GM23338 (cell line): ENCODE measurements at regions not wholly inside any gene's neighbourhood (a gene's known extent, or its start where the extent isn't known, plus 50 kb on each side); places are given as distances from the start of the nearest gene placed in this dataset.

Source experiments
- ATAC-seq: fragments of 200-7000 bp; cut with Tn5 transposase; 3 replicates; pipeline ENCODE4 v1.9.1; 2020
- DNase-seq: peaks from one replicate; pipeline ENCODE4 v3.0.0-alpha.2; 2015; ENCODE audit warnings: low spot score
- H2AFZ ChIP-seq: fragments of 200-600 bp; sonication (generic); 2 replicates; pipeline ENCODE4 v1.8.0; 2016; ENCODE audit warnings: antibody characterized with exemption, mild to moderate bottlenecking, moderate library complexity
- H3F3A ChIP-seq: fragments of 200-600 bp; sonication (generic); replicated peaks from 2 replicates; pipeline ENCODE4 v1.8.0; 2017; ENCODE audit warnings: antibody characterized with exemption, mixed run types, low read depth
- H3K27ac ChIP-seq: fragments of 200-600 bp; sonication (generic); 2 replicates; pipeline ENCODE4 v1.6.1; 2016; ENCODE audit warnings: low read depth
- H3K27me3 ChIP-seq: fragments of 200-600 bp; sonication (generic); 2 replicates; pipeline ENCODE4 v1.8.0; 2016; ENCODE audit warnings: mild to moderate bottlenecking, mixed run types, moderate library complexity; ENCODE audit not compliant: insufficient read depth
- H3K36me3 ChIP-seq: fragments of 200-600 bp; sonication (generic); 2 replicates; pipeline ENCODE4 v1.8.0; 2016; ENCODE audit warnings: mild to moderate bottlenecking; ENCODE audit not compliant: insufficient read depth
- H3K4me1 ChIP-seq: fragments of 200-600 bp; sonication (generic); 2 replicates; pipeline ENCODE4 v1.8.0; 2016; ENCODE audit warnings: mild to moderate bottlenecking, moderate library complexity; ENCODE audit not compliant: insufficient read depth
- H3K4me2 ChIP-seq: fragments of 200-600 bp; sonication (generic); 2 replicates; pipeline ENCODE4 v1.7.1; 2017; ENCODE audit warnings: mixed run types
- H3K4me3 ChIP-seq: fragments of 200-600 bp; sonication (generic); 2 replicates; pipeline ENCODE4 v1.6.1; 2016; ENCODE audit warnings: mixed run types
- H3K79me2 ChIP-seq: fragments of 200-600 bp; sonication (generic); replicated peaks from 2 replicates; pipeline ENCODE4 v1.8.0; 2017; ENCODE audit warnings: mild to moderate bottlenecking; ENCODE audit not compliant: insufficient read depth
- H3K9me2 ChIP-seq: fragments of 200-600 bp; sonication (generic); 2 replicates; pipeline ENCODE4 v1.8.0; 2017; ENCODE audit not compliant: insufficient read depth
- H4K20me1 ChIP-seq: fragments of 200-600 bp; sonication (generic); replicated peaks from 2 replicates; pipeline ENCODE4 v1.8.0; 2017; ENCODE audit warnings: mild to moderate bottlenecking; ENCODE audit not compliant: insufficient read depth
- H3K27ac Mint-ChIP-seq: 2 replicates; pipeline ENCODE4 v1.8.0; 2020; ENCODE audit warnings: inconsistent platforms, mild to moderate bottlenecking, moderate library complexity, mixed read lengths
- H3K27me3 Mint-ChIP-seq: 3 replicates; pipeline ENCODE4 v1.8.0; 2022; ENCODE audit warnings: low read depth, mild to moderate bottlenecking, moderate library complexity, mixed read lengths, inconsistent platforms; ENCODE audit not compliant: insufficient read depth, poor library complexity
- H3K36me3 Mint-ChIP-seq: 3 replicates; pipeline ENCODE4 v1.8.0; 2021; ENCODE audit warnings: low read depth, mild to moderate bottlenecking, inconsistent platforms, moderate library complexity, mixed read lengths
- H3K4me1 Mint-ChIP-seq: 3 replicates; pipeline ENCODE4 v1.8.0; 2020; ENCODE audit warnings: mild to moderate bottlenecking, inconsistent platforms, mixed read lengths
- H3K4me3 Mint-ChIP-seq: 3 replicates; pipeline ENCODE4 v1.8.0; 2021; ENCODE audit warnings: moderate library complexity, mild to moderate bottlenecking, inconsistent platforms, mixed read lengths
- H3K9me3 Mint-ChIP-seq: 3 replicates; pipeline ENCODE4 v1.8.0; 2020; ENCODE audit warnings: moderate library complexity, mild to moderate bottlenecking, inconsistent platforms, mixed read lengths
- CREB1 ChIP-seq: fragments of 250-450 bp; sonication (Bioruptor Pico); IDR thresholded peaks from 2 replicates; pipeline ENCODE4 v1.5.0; 2020; ENCODE audit warnings: low read depth, mild to moderate bottlenecking, moderate library complexity
- EZH2phosphoT487 ChIP-seq: fragments of 200-600 bp; sonication (generic); IDR thresholded peaks from one replicate; pipeline ENCODE4 v1.8.1; 2018; ENCODE audit warnings: antibody characterized with exemption; ENCODE audit not compliant: unreplicated experiment
- JUNB ChIP-seq: IDR thresholded peaks from one replicate; pipeline ENCODE4 v1.6.1; 2016; ENCODE audit warnings: antibody characterized with exemption; ENCODE audit not compliant: unreplicated experiment
- NANOG ChIP-seq: IDR thresholded peaks from 2 replicates; pipeline ENCODE4 v1.6.1; 2016; ENCODE audit warnings: antibody characterized with exemption, borderline replicate concordance
- POLR2AphosphoS5 ChIP-seq: IDR thresholded peaks from 2 replicates; pipeline ENCODE4 v1.6.1; 2016; ENCODE audit warnings: antibody characterized with exemption, low read depth
- STAT1 ChIP-seq: IDR thresholded peaks from one replicate; pipeline ENCODE4 v1.6.1; 2016; ENCODE audit warnings: antibody characterized with exemption; ENCODE audit not compliant: unreplicated experiment
- ZNF331 ChIP-seq: fragments of 250-450 bp; sonication (Bioruptor Pico); IDR thresholded peaks from 2 replicates; pipeline ENCODE4 v1.5.0; 2020; ENCODE audit warnings: low read depth, mild to moderate bottlenecking, moderate library complexity
- TF ChIP-seq, protein P1 (sequence below), 2 experiments: fragments of 200-600 bp in 1 of 2; sonication (generic) in 1 of 2; conservative IDR thresholded peaks; 2 replicates each; pipeline versions ENCODE4 v1.5.1 to v1.6.1; 2016 to 2017; ENCODE audit warnings: antibody characterized with exemption in 2 of 2, low read depth in 2 of 2, mild to moderate bottlenecking in 2 of 2, moderate library complexity in 1 of 2
- TF ChIP-seq, protein P2 (sequence below): fragments of 250-450 bp; sonication (Bioruptor Pico); IDR thresholded peaks from 2 replicates; pipeline ENCODE4 v1.5.0; 2020; ENCODE audit warnings: mild to moderate bottlenecking, moderate library complexity
- TF ChIP-seq, protein P3 (sequence below): IDR thresholded peaks from 2 replicates; pipeline ENCODE4 v1.6.1; 2016; ENCODE audit warnings: antibody characterized with exemption

DNA sequence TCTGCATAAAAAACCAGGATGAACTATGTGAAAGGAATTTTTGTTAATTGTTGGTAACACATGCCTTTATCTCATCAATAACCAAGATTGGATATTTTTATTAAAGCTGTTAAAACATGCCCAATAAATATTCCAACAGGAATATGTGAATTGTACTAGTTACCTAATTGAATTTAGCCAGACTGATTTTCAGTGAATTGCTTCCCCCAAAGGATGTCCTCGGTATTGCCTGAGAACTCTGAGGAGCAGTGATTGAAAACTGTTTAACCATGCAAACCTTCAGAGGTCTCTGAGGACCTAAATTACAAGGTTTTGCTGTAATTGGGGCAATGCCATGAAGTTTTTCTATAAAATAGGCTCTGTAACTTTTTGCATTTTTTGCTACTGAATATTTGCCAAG lies 66.6 kb downstream of the BLTP1 start:
- Mint-ChIP-seq H3K4me3 (no peak overlapping the region), H3K27ac (no peak overlapping the region), H3K4me1 (no peaks in the 10 kb centered on the region; the same call in 2 of the 3 replicates), H3K27me3 (no peaks in the 10 kb centered on the region), H3K9me3 (no peaks in the 10 kb centered on the region), H3K36me3 (peaks cover 4% of the 10 kb centered on the region; the same call in 2 of the 3 replicates)
- H3K27me3 ChIP-seq: no peaks in the 10 kb centered on the region
- no peaks in the 10 kb centered on the region for H3K79me2 ChIP-seq
- no peak overlapping the region for H3K4me2 ChIP-seq
- 0 out of 2 replicates have a peak, but pooled peaks cover 4% of the 10 kb centered on the region for H3K36me3 ChIP-seq
- DNase-seq: peak; percentile 63
- no peak overlapping the region for H2AFZ ChIP-seq
- no peak overlapping the region for H3K4me3 ChIP-seq
- H3K27ac ChIP-seq: no peak overlapping the region
- no peaks in the 10 kb centered on the region for H3F3A ChIP-seq
- ATAC-seq: peak; percentile 52; the same call in 2 of the 3 replicates
- no peaks in the 10 kb centered on the region for H3K9me2 ChIP-seq
- no peaks in the 10 kb centered on the region for H4K20me1 ChIP-seq
- H3K4me1 ChIP-seq: no peaks in the 10 kb centered on the region
- TF ChIP-seq, protein P1, sequence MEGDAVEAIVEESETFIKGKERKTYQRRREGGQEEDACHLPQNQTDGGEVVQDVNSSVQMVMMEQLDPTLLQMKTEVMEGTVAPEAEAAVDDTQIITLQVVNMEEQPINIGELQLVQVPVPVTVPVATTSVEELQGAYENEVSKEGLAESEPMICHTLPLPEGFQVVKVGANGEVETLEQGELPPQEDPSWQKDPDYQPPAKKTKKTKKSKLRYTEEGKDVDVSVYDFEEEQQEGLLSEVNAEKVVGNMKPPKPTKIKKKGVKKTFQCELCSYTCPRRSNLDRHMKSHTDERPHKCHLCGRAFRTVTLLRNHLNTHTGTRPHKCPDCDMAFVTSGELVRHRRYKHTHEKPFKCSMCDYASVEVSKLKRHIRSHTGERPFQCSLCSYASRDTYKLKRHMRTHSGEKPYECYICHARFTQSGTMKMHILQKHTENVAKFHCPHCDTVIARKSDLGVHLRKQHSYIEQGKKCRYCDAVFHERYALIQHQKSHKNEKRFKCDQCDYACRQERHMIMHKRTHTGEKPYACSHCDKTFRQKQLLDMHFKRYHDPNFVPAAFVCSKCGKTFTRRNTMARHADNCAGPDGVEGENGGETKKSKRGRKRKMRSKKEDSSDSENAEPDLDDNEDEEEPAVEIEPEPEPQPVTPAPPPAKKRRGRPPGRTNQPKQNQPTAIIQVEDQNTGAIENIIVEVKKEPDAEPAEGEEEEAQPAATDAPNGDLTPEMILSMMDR (conservative IDR thresholded peaks at IDR 0.05; ENCODE audit: low read depth in 2 of 2): peak; percentile 44 to 48
- no peak for TF ChIP-seq POLR2AphosphoS5
- no peak for TF ChIP-seq ZNF331

DNA sequence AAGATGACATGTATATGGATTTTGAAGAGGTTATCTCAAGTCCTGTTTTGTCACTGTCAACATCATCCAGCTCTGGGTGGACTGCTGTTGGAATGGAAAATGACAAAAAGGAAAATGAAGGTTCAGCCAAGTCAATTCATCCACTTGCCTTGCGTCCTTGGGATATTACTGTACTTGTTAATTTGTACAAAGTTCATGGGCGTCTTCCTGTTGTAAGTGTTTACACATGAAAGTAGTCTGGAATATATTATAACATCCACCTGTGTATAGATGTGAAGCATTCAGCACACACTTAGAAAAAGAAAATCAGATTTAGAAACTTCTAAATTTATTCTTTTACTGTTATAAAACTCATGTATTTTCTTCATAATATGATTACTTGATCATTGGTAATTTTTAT lies 67.2 kb downstream of the BLTP1 start:
- Histone ChIP-seq H3K4me2 (no peak overlapping the region), H3K4me3 (no peak overlapping the region), H3K79me2 (no peaks in the 10 kb centered on the region), H2AFZ (no peak overlapping the region), H3K4me1 (peaks cover 2% of the 10 kb centered on the region; the same call in 1 of the 2 replicates), H3K36me3 (0 out of 2 replicates have a peak, but pooled peaks cover 4% of the 10 kb centered on the region), H3F3A (no peaks in the 10 kb centered on the region), H3K9me2 (no peaks in the 10 kb centered on the region), H3K27ac (no peak overlapping the region), H3K27me3 (no peaks in the 10 kb centered on the region), H4K20me1 (no peaks in the 10 kb centered on the region)
- ATAC-seq (no peak), DNase-seq (no peak)
- no peaks in the 10 kb centered on the region for H3K27me3 Mint-ChIP-seq
- H3K9me3 Mint-ChIP-seq: no peaks in the 10 kb centered on the region
- H3K36me3 Mint-ChIP-seq: peaks cover 4% of the 10 kb centered on the region; the same call in 2 of the 3 replicates
- no peak overlapping the region for H3K27ac Mint-ChIP-seq
- no peak overlapping the region for H3K4me3 Mint-ChIP-seq
- H3K4me1 Mint-ChIP-seq: peaks cover 6% of the 10 kb centered on the region; the same call in 2 of the 3 replicates
- no peak for TF ChIP-seq CREB1 (CRISPR knock-in tag)
- no peak for TF ChIP-seq STAT1
- no peak for TF ChIP-seq NANOG
- TF ChIP-seq, protein P2, sequence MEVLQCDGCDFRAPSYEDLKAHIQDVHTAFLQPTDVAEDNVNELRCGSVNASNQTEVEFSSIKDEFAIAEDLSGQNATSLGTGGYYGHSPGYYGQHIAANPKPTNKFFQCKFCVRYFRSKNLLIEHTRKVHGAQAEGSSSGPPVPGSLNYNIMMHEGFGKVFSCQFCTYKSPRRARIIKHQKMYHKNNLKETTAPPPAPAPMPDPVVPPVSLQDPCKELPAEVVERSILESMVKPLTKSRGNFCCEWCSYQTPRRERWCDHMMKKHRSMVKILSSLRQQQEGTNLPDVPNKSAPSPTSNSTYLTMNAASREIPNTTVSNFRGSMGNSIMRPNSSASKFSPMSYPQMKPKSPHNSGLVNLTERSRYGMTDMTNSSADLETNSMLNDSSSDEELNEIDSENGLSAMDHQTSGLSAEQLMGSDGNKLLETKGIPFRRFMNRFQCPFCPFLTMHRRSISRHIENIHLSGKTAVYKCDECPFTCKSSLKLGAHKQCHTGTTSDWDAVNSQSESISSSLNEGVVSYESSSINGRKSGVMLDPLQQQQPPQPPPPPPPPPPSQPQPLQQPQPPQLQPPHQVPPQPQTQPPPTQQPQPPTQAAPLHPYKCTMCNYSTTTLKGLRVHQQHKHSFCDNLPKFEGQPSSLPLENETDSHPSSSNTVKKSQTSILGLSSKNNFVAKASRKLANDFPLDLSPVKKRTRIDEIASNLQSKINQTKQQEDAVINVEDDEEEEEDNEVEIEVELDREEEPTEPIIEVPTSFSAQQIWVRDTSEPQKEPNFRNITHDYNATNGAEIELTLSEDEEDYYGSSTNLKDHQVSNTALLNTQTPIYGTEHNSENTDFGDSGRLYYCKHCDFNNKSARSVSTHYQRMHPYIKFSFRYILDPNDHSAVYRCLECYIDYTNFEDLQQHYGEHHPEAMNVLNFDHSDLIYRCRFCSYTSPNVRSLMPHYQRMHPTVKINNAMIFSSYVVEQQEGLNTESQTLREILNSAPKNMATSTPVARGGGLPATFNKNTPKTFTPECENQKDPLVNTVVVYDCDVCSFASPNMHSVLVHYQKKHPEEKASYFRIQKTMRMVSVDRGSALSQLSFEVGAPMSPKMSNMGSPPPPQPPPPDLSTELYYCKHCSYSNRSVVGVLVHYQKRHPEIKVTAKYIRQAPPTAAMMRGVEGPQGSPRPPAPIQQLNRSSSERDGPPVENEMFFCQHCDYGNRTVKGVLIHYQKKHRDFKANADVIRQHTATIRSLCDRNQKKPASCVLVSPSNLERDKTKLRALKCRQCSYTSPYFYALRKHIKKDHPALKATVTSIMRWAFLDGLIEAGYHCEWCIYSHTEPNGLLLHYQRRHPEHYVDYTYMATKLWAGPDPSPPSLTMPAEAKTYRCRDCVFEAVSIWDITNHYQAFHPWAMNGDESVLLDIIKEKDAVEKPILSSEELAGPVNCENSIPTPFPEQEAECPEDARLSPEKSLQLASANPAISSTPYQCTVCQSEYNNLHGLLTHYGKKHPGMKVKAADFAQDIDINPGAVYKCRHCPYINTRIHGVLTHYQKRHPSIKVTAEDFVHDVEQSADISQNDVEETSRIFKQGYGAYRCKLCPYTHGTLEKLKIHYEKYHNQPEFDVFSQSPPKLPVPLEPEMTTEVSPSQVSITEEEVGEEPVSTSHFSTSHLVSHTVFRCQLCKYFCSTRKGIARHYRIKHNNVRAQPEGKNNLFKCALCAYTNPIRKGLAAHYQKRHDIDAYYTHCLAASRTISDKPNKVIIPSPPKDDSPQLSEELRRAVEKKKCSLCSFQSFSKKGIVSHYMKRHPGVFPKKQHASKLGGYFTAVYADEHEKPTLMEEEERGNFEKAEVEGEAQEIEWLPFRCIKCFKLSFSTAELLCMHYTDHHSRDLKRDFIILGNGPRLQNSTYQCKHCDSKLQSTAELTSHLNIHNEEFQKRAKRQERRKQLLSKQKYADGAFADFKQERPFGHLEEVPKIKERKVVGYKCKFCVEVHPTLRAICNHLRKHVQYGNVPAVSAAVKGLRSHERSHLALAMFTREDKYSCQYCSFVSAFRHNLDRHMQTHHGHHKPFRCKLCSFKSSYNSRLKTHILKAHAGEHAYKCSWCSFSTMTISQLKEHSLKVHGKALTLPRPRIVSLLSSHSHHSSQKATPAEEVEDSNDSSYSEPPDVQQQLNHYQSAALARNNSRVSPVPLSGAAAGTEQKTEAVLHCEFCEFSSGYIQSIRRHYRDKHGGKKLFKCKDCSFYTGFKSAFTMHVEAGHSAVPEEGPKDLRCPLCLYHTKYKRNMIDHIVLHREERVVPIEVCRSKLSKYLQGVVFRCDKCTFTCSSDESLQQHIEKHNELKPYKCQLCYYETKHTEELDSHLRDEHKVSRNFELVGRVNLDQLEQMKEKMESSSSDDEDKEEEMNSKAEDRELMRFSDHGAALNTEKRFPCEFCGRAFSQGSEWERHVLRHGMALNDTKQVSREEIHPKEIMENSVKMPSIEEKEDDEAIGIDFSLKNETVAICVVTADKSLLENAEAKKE (CRISPR knock-in tag): no peak
- no peak for TF ChIP-seq JUNB
- no peak for TF ChIP-seq ZNF331
- TF ChIP-seq, protein P1 (conservative IDR thresholded peaks at IDR 0.05; ENCODE audit: low read depth in 2 of 2): no peak
- TF ChIP-seq, protein P3, sequence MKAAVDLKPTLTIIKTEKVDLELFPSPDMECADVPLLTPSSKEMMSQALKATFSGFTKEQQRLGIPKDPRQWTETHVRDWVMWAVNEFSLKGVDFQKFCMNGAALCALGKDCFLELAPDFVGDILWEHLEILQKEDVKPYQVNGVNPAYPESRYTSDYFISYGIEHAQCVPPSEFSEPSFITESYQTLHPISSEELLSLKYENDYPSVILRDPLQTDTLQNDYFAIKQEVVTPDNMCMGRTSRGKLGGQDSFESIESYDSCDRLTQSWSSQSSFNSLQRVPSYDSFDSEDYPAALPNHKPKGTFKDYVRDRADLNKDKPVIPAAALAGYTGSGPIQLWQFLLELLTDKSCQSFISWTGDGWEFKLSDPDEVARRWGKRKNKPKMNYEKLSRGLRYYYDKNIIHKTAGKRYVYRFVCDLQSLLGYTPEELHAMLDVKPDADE: no peak
- no peak for TF ChIP-seq EZH2phosphoT487
- no peak for TF ChIP-seq POLR2AphosphoS5
